HG03159 (cell line): ENCODE measurements at regions not wholly inside any gene's neighbourhood (a gene's known extent, or its start where the extent isn't known, plus 50 kb on each side); places are given as distances from the start of the nearest gene placed in this dataset.
"Not testable (repeated sequence)": the region's sequence is repeated elsewhere in the genome, so short reads cannot be mapped to it uniquely, and the experiment has no call there.

Experiments used
- ATAC-seq: cut with Tn5 transposase; IDR thresholded peaks from one replicate; pipeline ENCODE4 v1.9.1; 2021; ENCODE audit warnings: mild to moderate bottlenecking, moderate library complexity; ENCODE audit not compliant: unreplicated experiment

GRCh38 chrX:20718592-20719380 lies 452.1 kb upstream of the RPS6KA3 start:
- ATAC-seq = no peak

GRCh38 chrX:20715176-20715575 lies 448.5 kb upstream of the RPS6KA3 start:
- ATAC-seq = no peak

DNA sequence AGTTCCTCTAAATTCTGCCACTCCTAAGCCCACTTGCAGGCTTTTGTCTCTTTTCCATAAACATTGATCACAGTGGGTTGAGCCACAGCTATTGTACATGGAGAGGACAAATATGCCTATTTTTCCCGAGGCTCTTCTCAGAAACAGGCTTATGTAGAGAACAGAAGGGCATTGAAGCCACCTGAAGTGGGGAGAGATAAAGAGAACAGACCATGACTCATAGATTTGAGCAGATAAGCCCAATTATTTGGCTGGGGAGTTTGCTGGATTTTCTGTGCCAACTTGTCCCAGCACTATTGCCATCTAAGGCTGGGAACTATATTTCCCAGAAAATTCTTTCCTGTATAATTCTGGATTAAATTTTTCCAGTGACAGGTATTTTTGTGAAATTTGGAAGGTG lies 446.1 kb upstream of the RPS6KA3 start:
- no peak for ATAC-seq

DNA sequence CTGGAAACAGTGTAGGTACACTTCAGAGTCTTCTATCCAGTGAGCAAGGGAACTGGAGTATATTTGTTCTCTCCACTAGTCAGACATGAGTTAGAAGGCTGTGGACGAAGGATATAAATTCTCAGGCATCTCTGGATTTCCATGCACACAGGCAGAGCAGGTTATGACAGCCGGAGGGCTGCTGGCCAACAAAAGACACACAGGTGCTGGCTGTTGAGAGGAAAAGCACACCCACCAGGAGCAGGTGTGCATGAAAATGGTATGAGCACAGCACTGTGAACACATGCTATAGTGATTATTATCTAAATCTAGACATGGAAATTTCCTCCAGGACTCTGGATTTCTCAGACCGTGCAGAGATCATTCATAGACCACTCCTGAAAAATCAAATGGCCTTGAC lies 444.7 kb upstream of the RPS6KA3 start:
- ATAC-seq = no peak

GRCh38 chrX:20693078-20693477 lies 426.4 kb upstream of the RPS6KA3 start:
- no peak for ATAC-seq

DNA sequence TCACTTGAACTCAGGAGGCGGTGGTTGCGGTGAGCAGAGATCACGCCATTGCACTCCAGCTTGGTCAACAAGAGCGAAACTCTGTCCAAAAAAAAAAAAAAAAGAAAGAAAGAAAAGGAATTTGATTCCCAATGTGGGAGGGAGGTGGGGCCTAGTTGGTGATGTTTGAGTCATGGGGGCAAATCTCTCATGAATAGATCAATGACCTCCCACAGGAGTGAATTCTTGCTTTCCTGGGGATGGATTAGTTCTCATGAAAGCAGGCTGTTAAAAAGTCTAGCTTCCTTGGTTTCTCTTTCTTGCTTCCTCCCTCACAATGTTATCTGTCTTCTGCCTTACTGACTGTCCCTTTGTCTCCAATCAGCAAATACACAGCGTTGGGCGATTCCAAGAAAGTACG lies 419.5 kb upstream of the RPS6KA3 start:
- no peak for ATAC-seq

GRCh38 chrX:20685652-20686051 lies 418.9 kb upstream of the RPS6KA3 start:
- ATAC-seq = no peak

DNA sequence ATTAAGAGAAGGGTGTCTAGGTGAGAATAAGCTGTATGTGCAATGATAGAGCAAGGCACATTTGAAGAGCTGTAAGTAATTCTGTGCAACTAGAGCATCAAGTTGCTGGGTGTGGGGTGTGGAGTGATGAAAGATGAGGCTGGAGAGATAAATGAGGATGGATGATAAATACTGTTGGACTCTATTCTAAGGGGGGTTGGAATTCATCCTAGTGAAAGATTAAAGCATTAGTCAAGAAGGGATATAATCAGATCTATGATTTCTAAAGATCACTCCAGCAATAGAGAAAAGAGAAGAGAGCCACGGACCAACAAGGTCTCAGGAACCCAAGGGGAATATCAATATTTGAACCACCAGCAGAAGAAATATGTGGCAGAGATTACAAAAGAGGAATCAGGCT lies 415.0 kb upstream of the RPS6KA3 start:
- ATAC-seq = no peak

GRCh38 chrX:20680998-20681397 lies 414.3 kb upstream of the RPS6KA3 start:
- ATAC-seq = no peak

- ATAC-seq = no peak
Observed at GRCh38 chrX:20672476-20672875, 405.8 kb upstream of the RPS6KA3 start.

DNA sequence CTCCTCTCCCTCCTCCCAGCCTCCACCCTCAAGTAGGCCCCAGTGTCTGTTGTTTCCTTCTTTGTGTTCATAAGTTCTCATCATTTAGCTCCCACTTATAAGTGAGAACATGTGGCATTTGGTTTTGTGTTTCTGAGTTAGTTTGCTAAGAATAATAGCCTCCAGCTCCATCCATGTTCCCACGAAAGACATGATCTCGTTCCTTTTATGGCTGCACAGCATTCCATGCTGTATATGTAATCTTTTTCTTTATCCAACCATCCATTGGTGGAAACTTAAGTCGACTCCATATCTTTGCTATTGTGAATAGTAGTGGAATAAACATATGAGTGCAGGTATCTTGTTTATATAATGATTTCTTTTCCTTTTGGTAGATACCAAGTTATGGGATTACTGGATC lies 405.0 kb upstream of the RPS6KA3 start:
- not testable (repeated sequence) for ATAC-seq

DNA sequence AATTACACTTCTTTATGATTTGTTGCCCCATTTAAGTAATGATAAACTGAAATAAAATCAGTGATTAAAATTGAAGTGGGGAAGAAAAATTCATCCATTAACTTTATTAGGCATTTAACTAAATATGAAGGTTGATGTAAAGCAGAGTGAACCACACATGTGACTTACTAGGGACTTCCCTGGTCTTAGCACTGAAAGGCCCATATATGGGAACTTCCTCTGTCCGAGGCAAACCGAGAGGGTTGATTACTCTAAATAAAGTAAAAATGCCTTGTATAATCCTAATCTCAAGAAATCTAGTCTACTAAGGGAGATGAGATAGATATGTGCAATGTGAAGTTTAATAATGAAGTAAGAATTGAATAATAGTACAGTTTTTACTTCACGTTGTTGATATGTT lies 403.9 kb upstream of the RPS6KA3 start:
- no peak for ATAC-seq

- ATAC-seq = no peak
Observed at GRCh38 chrX:20668550-20668949, 401.8 kb upstream of the RPS6KA3 start.

DNA sequence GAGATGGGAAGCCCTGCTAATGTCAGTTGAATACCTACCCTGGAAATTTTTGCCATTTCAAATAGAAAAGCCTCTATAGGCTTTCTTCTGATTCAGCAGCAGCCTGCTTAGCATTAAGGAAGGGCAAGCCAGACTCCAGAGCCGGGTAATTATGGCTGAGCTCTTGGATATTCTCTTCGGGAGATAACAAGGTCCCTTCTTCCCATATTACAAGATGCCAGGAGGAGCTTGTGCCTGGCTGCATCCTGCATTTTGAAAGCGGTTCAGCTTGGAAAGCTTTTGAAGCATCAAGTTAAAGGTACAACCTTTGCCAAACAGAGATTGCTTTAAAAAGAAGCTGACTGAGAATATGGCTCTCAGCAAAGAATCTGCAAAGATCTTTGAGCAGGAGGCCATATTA lies 399.6 kb upstream of the RPS6KA3 start:
- ATAC-seq = no peak

DNA sequence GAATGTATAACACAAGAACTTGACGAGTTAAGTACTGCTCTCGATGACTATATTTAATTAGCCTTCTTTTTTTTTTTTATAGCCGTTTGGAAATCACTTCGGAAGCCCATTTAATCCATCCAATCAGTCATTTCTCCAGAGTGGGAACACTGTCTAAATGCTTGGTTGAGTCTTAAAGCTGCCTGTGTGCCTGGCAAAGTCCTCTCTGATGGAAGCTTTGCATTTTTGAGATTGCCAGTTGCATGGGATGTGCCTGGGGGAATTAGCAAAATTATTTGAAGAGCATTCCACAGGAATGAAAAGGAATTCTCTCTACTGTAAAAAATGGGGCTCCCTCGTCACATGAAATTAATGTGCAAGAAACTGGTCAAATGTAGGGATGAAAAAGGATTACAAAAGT lies 398.8 kb upstream of the RPS6KA3 start:
- no peak for ATAC-seq

GRCh38 chrX:20664774-20665173 lies 398.1 kb upstream of the RPS6KA3 start:
- ATAC-seq = no peak

DNA sequence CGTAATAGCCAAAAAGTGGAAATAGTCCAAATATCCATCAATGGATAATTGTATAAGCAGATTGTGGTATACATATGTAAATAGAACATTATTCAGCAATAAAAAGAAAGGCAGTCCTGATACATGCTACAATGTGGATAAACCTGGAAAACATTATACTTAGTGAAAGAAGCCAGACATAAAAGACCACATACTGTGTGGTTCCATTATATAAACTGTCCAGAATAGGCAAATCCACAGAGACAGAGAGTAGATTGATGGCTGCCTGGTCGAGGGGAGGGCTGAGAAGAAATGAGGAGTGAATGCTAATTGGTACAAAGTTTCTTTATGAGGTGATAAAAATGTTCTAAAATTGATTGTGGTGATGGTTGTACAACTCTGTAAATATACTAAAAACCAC lies 397.4 kb upstream of the RPS6KA3 start:
- no peak for ATAC-seq

DNA sequence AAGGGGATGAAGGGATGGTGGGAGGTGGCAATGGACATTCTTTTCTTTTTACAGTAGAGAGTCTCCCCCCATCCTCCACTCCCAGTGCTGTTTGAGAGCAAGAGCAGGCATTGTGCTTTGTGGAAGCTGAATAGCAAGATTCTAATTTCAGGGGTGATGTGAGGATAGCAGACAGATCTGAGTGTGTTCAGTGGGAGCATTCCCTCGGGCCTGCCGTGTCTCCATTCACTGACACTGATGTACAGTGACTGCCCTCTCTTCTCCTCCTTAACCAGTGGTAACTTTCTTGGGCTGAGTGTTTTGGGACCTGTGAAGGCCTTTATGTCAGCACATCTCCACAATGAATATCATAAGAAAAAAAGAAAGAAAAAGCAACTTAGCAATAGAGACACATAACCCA lies 396.6 kb upstream of the RPS6KA3 start:
- ATAC-seq = no peak

GRCh38 chrX:20656721-20657120 lies 390.0 kb upstream of the RPS6KA3 start:
- no peak for ATAC-seq

GRCh38 chrX:20654596-20655106 lies 387.9 kb upstream of the RPS6KA3 start:
- no peak for ATAC-seq

DNA sequence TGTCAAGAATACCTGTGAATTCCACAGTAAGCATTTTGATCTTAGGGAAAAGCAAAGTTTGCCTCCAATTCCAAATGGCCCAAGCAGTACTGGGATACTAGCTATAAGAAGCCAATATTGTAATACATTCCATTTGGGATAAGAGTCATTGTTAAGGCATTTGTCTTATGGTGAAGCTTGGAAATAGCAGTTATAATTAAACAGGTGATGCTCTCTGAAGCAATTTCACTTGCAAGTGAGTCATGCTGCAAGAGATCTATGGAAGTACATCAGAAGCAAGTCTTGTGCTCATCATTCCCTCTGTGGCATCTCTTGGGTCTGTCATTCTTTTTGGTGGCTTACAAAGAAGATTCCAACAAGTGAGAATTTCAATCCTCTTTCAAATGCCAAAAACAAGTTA lies 386.4 kb upstream of the RPS6KA3 start:
- ATAC-seq = no peak

DNA sequence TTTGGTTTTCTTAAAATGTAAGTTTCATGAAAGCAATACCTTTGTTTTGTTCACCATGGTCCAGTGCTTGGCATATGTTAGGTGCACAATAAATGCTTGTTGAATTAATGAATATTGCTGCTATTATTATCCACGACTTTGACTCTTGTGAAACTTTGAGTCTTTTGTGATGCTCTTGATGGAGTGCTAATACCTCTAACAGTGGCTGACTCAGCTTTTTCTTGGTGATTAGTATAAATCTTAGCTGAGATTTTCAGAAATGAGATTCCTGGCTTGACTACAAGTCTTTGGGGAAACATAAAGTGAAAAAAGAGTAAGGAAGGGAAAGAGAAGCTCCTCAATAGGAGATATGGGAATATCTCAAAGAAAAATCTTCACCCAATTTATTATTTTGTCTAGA lies 375.2 kb upstream of the RPS6KA3 start:
- ATAC-seq = no peak

- no peak for ATAC-seq
Observed at GRCh38 chrX:20639115-20639514, 372.4 kb upstream of the RPS6KA3 start.
